ENCODE measurements at regions not wholly inside any gene's neighbourhood (a gene's known extent, or its start where the extent isn't known, plus 50 kb on each side); places are given as distances from the start of the nearest gene placed in this dataset.

- no peak for DNase-seq (ENCODE audit: low read depth in 2 of 2)
Measured at GRCh38 chr20:41951615-41952014, 333.4 kb upstream of the CHD6 start.

GRCh38 chr20:41939659-41940058, 321.5 kb upstream of the CHD6 start:
- no peak for DNase-seq (ENCODE audit: low read depth in 2 of 2)

- DNase-seq (ENCODE audit: low read depth in 2 of 2): no peak
Measured at GRCh38 chr20:41938353-41938752, 320.2 kb upstream of the CHD6 start.

- no peak for DNase-seq (ENCODE audit: low read depth in 2 of 2)
Measured at GRCh38 chr20:41935259-41935791, 317.1 kb upstream of the CHD6 start.

GRCh38 chr20:41932431-41932830, 314.3 kb upstream of the CHD6 start:
- DNase-seq (ENCODE audit: low read depth in 2 of 2): no peak

- no peak for DNase-seq (ENCODE audit: low read depth in 2 of 2)
Measured at GRCh38 chr20:41927655-41928054, 309.5 kb upstream of the CHD6 start.

- no peak for DNase-seq (ENCODE audit: low read depth in 2 of 2)
Measured at GRCh38 chr20:41927189-41927588, 309.0 kb upstream of the CHD6 start.

GRCh38 chr20:41925476-41925875, 307.3 kb upstream of the CHD6 start:
- no peak for DNase-seq (ENCODE audit: low read depth in 2 of 2)

- DNase-seq (ENCODE audit: low read depth in 2 of 2): no peak
Measured at GRCh38 chr20:41923624-41924023, 305.4 kb upstream of the CHD6 start.

- no peak for DNase-seq (ENCODE audit: low read depth in 2 of 2)
Measured at GRCh38 chr20:41913146-41913545, 295.0 kb upstream of the CHD6 start.

- DNase-seq (ENCODE audit: low read depth in 2 of 2): no peak
Measured at GRCh38 chr20:41910558-41910957, 292.4 kb upstream of the CHD6 start.

GRCh38 chr20:41905199-41905598, 287.0 kb upstream of the CHD6 start:
- DNase-seq (ENCODE audit: low read depth in 2 of 2): no peak

GRCh38 chr20:41903586-41903985, 285.4 kb upstream of the CHD6 start:
- DNase-seq (ENCODE audit: low read depth in 2 of 2): no peak

- no peak for DNase-seq (ENCODE audit: low read depth in 2 of 2)
Measured at GRCh38 chr20:41902346-41902745, 284.2 kb upstream of the CHD6 start.

- no peak for DNase-seq (ENCODE audit: low read depth in 2 of 2)
Measured at GRCh38 chr20:41900201-41900691, 282.1 kb upstream of the CHD6 start.

GRCh38 chr20:41897708-41898107, 279.5 kb upstream of the CHD6 start:
- no peak for DNase-seq (ENCODE audit: low read depth in 2 of 2)

GRCh38 chr20:41895241-41896032, 277.3 kb upstream of the CHD6 start:
- no peak for DNase-seq (ENCODE audit: low read depth in 2 of 2)

GRCh38 chr20:41894255-41894963, 276.2 kb upstream of the CHD6 start:
- DNase-seq (ENCODE audit: low read depth in 2 of 2): no peak

GRCh38 chr20:41892031-41892430, 273.9 kb upstream of the CHD6 start:
- no peak for DNase-seq (ENCODE audit: low read depth in 2 of 2)

GRCh38 chr20:41889844-41890224, 271.7 kb upstream of the CHD6 start:
- DNase-seq (ENCODE audit: low read depth in 2 of 2): no peak

- no peak for DNase-seq (ENCODE audit: low read depth in 2 of 2)
Measured at GRCh38 chr20:41889126-41889843, 271.1 kb upstream of the CHD6 start.

- no peak for DNase-seq (ENCODE audit: low read depth in 2 of 2)
Measured at GRCh38 chr20:41888434-41888833, 270.3 kb upstream of the CHD6 start.
